Left lobe of liver (tissue), 2 donors: ENCODE measurements at regions not wholly inside any gene's neighbourhood (a gene's known extent, or its start where the extent isn't known, plus 50 kb on each side); places are given as distances from the start of the nearest gene placed in this dataset.

ENCODE experiments used
- ATAC-seq: fragments of 200-7000 bp; cut with Tn5 transposase; one replicate; pipeline ENCODE4 v1.9.1; 2020; ENCODE audit warnings: mild to moderate bottlenecking, moderate library complexity
- DNase-seq: peaks from one replicate; pipeline ENCODE4 v3.0.0-alpha.2; 2020; ENCODE audit warnings: low spot score
- donor health status: DM: no; HTN: no; CAD: no; lungs with moderate emphysema.
- donor health status: DM: no; HTN: yes; CAD: no.

GRCh38 chr2:176535467-176536113 is 266.3 kb downstream of the MTX2 start:
- DNase-seq = no peak

GRCh38 chr2:176536439-176537133 is 267.3 kb downstream of the MTX2 start:
- no peak for DNase-seq
- no peak for ATAC-seq

More at GRCh38 chr2:176535467-176536113, 266.3 kb downstream of the MTX2 start:
- ATAC-seq = peak; percentile 21

DNA sequence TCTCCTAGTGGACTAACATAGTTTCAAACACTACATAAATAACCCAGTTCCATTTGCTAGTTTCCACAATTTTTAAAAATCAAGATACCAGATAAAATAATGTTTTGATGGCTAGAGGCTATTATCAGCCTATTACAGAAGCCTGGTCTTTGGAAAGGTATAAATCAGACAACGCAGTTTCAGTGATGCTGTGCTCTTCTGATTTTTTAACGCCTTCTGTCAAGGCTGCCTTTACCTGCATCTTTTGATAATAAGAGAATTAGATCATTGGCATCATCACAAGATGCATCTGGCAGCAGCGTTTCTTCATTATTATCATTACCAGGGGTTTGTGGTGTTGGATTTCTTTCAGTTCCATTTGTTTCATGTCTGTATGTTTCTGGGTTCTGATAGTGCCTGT is 268.7 kb downstream of the MTX2 start:
- ATAC-seq (no peak), DNase-seq (no peak)

- ATAC-seq (no peak), DNase-seq (no peak)
Observed at GRCh38 chr2:176540995-176541394, 271.8 kb downstream of the MTX2 start.

GRCh38 chr2:176542476-176542875 is 273.2 kb downstream of the MTX2 start:
- ATAC-seq (peak; percentile 49), DNase-seq (no peak)

DNA sequence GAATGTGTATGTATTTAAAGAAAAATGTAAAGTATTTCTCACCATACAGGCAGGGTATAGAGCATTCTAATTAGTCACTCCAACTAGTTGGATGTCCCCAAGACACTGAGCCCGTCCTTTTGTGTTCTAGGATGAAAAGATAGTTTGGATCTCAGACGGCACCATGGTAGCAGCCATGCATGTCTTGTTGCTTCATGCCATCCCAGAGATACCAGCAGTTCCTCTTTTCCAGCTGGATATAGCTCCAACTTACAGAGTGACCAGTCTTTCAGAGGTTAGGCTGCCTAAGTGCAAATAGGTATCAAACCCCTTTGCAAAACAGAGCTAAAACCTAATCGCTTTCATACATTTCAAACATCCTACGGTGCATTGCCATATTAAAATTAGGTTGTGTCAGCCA is 275.3 kb downstream of the MTX2 start:
- ATAC-seq = no peak

GRCh38 chr2:176544991-176545956 is 276.0 kb downstream of the MTX2 start:
- ATAC-seq (no peak), DNase-seq (no peak)

More for the DNA sequence above, 275.3 kb downstream of the MTX2 start:
- DNase-seq = no peak

- DNase-seq (no peak), ATAC-seq (no peak)
Observed at GRCh38 chr2:176546550-176546949, 277.3 kb downstream of the MTX2 start.

DNA sequence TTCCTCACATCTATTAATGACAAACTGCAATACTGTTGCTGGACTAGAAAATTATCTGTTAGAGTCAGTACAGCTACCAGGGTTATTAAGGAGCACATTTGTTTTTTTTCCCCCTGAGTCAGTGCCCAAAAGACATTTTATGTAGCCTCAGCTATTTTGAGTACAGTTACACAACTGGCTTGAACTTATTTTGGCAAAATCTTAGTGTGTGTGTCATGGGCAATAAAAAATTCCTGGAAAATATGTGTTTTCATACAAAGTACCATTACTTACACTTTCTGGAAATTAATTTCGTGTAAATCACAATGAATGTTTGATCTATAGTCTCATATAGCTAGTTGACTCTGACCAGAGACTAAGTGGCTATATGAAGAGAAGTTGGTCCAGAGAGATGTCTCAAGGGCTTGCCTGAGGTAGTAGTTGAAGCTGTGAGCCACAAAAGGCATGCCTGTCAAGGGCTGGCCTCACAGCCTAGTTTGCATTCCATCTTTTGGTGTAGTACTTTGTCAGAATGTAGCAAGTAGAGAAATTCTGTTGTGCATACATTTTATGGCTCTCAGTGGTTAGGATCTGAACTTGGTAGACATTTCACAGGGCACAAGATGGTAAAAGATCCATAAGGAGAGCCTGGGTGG is 283.4 kb downstream of the MTX2 start:
- no peak for ATAC-seq
- DNase-seq = no peak

DNA sequence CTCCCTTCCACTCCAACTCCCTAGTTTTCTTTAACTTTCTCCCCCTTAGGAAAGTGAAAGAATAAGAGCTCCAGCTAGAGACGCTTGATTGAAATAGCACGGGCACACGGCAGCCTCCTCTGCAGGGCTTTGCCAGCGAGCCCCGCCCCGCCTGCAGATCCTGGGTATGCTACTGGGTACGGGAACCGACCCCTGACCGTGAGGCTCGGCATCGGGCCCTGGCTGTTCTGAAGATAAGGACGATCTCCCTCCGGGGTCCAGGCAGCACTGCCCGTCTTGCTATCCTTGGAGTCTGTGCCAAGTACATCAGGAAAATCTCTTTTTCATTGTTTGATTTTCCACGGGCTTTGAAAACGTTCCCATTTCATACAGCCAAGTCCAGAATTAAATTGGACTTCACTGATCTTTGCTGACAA is 284.5 kb downstream of the MTX2 start:
- ATAC-seq (peak; percentile 96), DNase-seq (peak; percentile 82)

DNA sequence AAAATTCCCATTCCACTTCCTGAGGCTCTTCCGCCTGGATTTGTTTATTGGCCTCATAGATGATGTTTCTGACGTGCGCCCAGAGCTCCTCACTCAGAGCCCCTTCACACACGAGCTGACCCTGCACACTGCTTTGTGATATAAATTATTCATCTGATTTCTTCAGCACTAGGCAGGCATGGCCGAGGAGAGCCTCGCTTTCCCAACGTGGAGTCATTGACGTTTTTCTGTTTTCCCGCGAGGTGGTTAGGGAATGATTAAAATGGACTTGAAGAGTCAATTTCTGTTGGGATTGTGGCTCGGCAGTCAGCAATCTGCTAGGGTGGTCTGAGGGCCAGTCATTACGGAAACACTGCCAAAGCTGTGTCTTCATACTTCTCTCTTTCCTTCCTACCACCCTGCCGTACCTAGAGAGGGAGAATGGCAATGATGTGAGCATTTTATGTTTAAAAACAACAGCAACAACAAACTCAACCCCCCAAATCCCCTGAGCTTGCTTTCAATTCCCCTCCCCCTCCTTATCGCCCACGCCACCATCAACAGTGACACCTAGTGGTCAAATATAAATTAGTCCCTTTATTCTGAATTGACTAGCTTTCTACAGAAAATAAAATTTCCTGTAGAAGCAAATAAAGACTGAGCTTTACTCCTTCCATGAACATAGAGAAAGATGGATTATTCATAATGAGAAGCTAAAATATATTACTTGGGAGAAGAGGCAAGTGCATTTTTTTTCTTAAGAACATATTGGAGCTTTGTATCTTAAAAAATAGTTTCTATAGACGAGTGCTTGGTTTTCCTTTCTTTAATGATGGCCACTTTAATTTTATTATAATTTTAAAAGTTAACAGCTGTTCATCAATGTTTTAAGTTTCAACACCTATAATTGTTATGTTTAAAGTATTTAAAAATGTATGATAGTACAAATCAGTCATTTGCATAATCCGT is 285.1 kb downstream of the MTX2 start:
- DNase-seq (peak; percentile 47), ATAC-seq (peak; percentile 85)

DNA sequence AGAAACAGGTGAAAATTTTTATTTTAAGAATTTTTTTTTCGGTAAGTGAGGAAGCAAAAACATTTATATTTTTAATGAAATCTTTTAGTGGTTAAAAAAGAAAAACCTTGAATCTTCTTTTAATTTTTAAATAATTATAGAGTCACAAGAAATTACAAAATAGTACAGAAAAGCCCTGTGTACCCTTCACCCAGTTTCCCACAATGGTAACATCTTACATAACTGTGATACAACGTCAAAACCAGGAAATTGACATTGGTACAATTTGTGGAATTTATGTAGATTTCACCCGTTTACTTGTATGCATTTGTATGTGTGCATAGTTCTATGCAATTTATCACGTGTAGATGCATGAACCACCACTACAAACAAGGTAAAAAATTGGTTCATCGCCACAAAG is 285.9 kb downstream of the MTX2 start:
- ATAC-seq (no peak), DNase-seq (no peak)

DNA sequence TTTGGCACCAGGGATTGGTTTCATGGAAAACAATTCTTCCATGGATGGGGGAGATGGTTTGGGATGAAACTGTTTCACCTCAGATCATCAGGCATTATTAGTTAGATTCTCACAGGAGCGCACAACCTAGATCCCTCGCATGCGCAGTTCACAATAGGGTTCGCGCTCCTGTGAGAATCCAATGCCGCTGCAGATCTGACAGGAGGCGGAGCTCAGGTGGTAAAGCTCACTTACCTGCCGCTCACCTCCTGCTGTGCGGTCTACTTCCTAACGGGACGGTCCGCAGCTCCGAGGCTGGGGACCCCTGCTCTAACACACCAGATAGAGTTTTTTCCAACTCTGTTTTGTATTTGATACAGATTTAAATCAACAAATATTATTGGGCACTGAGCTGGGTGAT is 286.5 kb downstream of the MTX2 start:
- ATAC-seq (no peak), DNase-seq (no peak)

- no peak for DNase-seq
- ATAC-seq = no peak
Observed at GRCh38 chr2:176556373-176556772, 287.1 kb downstream of the MTX2 start.

- DNase-seq (no peak), ATAC-seq (no peak)
Observed at GRCh38 chr2:176557821-176558220, 288.6 kb downstream of the MTX2 start.

- no peak for DNase-seq
- no peak for ATAC-seq
Observed at GRCh38 chr2:176558574-176559140, 289.4 kb downstream of the MTX2 start.

GRCh38 chr2:176560296-176560695 is 291.1 kb downstream of the MTX2 start:
- DNase-seq (no peak), ATAC-seq (no peak)

DNA sequence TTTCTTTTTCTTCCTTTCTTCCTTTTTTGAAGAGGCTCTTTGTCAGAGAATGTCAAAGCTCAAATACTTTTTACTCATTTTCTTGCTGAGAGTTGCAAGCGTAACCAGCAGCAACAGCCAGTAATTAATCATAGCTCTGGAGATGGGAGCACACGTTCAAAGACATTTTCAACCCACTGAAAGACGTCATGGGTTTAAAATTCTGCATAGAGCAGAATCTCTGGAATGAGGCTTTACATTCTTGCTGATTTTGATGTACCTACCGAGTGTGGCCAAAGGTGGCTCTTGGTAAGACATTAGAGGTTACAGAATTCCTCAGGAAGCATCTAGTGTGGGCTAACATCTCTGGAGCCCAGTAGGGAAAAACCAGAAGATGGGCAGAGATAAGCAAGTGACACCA is 292.5 kb downstream of the MTX2 start:
- DNase-seq = no peak
- ATAC-seq = no peak

GRCh38 chr2:176562359-176563078 is 293.3 kb downstream of the MTX2 start:
- ATAC-seq (no peak), DNase-seq (no peak)
